ENCODE measurements at regions not wholly inside any gene's neighbourhood (a gene's known extent, or its start where the extent isn't known, plus 50 kb on each side); places are given as distances from the start of the nearest gene placed in this dataset.

DNA sequence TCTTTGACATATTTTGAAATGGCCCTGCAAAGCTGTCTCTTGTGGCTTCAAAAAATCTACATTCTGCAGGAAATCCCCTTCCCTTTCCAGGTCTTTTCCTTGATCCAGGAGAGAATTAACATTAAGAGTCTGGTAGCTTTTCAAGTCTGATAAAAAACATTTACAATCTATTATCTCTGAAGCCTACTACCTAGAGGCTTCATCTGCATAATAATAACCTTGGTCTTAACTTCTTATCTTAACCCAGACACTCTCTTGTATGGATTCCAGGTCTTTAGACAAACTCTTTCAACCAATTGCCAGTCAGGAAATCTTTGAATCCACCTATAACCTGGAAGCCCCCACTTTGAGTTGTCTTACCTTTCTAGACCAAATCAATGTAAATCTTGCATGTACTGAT is 179.3 kb upstream of the ZC3H15 start:
- Histone ChIP-seq H2AFZ (ENCODE audit: low read depth, low read length) (no peak overlapping the region), H3K27ac (ENCODE audit: extremely low read depth, low read depth, low read length) (no peak overlapping the region), H3K9me1 (ENCODE audit: control insufficient read depth, insufficient read depth, low read length) (no peaks in the 10 kb centered on the region), H3K4me1 (replicated peaks in 1 of 2; ENCODE audit: control insufficient read depth in 2 of 2, insufficient read depth in 2 of 2, low read length in 2 of 2) (no peaks in the 10 kb centered on the region), H4K20me1 (replicated peaks; ENCODE audit: control insufficient read depth, insufficient read depth, low read length) (no peaks in the 10 kb centered on the region), H3K27me3 (ENCODE audit: control insufficient read depth in 2 of 2, insufficient read depth in 2 of 2, low read length in 2 of 2) (no peaks in the 10 kb centered on the region), H3K36me3 (ENCODE audit: control insufficient read depth, insufficient read depth, low read length) (no peaks in the 10 kb centered on the region), H3K9ac (ENCODE audit: insufficient read depth in 1 of 2, low read depth in 2 of 2, low read length in 2 of 2) (no peak overlapping the region), H3K4me3 (no peak overlapping the region), H3K79me2 (ENCODE audit: control insufficient read depth, insufficient read depth, low read length) (no peaks in the 10 kb centered on the region), H3K4me2 (ENCODE audit: insufficient read depth, low read length) (no peak overlapping the region), H3K9me3 (replicated peaks; ENCODE audit: control insufficient read depth, insufficient read depth, low read depth, low read length) (no peaks in the 10 kb centered on the region)
- DNase-seq (ENCODE audit: extremely low read depth in 1 of 4, low spot score in 3 of 4): no peak
- BruUV-seq (replicated peaks): no TSS peak
- no peak for ATAC-seq
- intact Hi-C loops (cut with micrococcal nuclease) (no loop called here), in situ Hi-C loops (cut with MboI) (no loop called here)
- ChIA-PET CTCF (ENCODE audit: low intra/inter-chr PET ratio) (no interaction called here), POLR2A (no interaction called here)
- TF ChIP-seq, protein P1, sequence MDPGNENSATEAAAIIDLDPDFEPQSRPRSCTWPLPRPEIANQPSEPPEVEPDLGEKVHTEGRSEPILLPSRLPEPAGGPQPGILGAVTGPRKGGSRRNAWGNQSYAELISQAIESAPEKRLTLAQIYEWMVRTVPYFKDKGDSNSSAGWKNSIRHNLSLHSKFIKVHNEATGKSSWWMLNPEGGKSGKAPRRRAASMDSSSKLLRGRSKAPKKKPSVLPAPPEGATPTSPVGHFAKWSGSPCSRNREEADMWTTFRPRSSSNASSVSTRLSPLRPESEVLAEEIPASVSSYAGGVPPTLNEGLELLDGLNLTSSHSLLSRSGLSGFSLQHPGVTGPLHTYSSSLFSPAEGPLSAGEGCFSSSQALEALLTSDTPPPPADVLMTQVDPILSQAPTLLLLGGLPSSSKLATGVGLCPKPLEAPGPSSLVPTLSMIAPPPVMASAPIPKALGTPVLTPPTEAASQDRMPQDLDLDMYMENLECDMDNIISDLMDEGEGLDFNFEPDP (CRISPR knock-in tag; IDR thresholded peaks at IDR 0.05): no peak
- TF ChIP-seq ZSCAN29 (IDR thresholded peaks at IDR 0.05) (no peak), SIX5 (IDR thresholded peaks at IDR 0.05; ENCODE audit: borderline replicate concordance in 1 of 2, insufficient read depth in 1 of 2, low read depth in 1 of 2, low read length in 2 of 2) (no peak), ZNF140 (CRISPR knock-in tag; IDR thresholded peaks at IDR 0.05) (no peak), NELFE (IDR thresholded peaks at IDR 0.05; ENCODE audit: insufficient read depth, insufficient read length) (no peak), MECOM (CRISPR knock-in tag; IDR thresholded peaks at IDR 0.05) (no peak), JUN (IDR thresholded peaks at IDR 0.05; ENCODE audit: borderline replicate concordance, low read depth, low read length) (no peak), JUN (CRISPR knock-in tag; IDR thresholded peaks at IDR 0.05; ENCODE audit: borderline replicate concordance) (no peak), OTX1 (CRISPR knock-in tag; IDR thresholded peaks at IDR 0.05) (no peak), HDAC1 (IDR thresholded peaks at IDR 0.05) (no peak), BRF1 (IDR thresholded peaks at IDR 0.05; ENCODE audit: borderline replicate concordance, extremely low read depth, insufficient read length) (no peak), TAF15 (IDR thresholded peaks at IDR 0.05; ENCODE audit: low read depth, low read length) (no peak), PTTG1 (tag; IDR thresholded peaks at IDR 0.05; ENCODE audit: low read depth) (no peak)
- TF ChIP-seq, protein P2, sequence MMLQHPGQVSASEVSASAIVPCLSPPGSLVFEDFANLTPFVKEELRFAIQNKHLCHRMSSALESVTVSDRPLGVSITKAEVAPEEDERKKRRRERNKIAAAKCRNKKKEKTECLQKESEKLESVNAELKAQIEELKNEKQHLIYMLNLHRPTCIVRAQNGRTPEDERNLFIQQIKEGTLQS (IDR thresholded peaks at IDR 0.05): no peak
- TF ChIP-seq, protein P2 (CRISPR knock-in tag; conservative IDR thresholded peaks at IDR 0.05): no peak
- TF ChIP-seq, protein P3, sequence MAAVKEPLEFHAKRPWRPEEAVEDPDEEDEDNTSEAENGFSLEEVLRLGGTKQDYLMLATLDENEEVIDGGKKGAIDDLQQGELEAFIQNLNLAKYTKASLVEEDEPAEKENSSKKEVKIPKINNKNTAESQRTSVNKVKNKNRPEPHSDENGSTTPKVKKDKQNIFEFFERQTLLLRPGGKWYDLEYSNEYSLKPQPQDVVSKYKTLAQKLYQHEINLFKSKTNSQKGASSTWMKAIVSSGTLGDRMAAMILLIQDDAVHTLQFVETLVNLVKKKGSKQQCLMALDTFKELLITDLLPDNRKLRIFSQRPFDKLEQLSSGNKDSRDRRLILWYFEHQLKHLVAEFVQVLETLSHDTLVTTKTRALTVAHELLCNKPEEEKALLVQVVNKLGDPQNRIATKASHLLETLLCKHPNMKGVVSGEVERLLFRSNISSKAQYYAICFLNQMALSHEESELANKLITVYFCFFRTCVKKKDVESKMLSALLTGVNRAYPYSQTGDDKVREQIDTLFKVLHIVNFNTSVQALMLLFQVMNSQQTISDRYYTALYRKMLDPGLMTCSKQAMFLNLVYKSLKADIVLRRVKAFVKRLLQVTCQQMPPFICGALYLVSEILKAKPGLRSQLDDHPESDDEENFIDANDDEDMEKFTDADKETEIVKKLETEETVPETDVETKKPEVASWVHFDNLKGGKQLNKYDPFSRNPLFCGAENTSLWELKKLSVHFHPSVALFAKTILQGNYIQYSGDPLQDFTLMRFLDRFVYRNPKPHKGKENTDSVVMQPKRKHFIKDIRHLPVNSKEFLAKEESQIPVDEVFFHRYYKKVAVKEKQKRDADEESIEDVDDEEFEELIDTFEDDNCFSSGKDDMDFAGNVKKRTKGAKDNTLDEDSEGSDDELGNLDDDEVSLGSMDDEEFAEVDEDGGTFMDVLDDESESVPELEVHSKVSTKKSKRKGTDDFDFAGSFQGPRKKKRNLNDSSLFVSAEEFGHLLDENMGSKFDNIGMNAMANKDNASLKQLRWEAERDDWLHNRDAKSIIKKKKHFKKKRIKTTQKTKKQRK (IDR thresholded peaks at IDR 0.05; ENCODE audit: borderline replicate concordance, low read depth, low read length): no peak
- no peak for FAIRE-seq
